ENCODE measurements at regions not wholly inside any gene's neighbourhood (a gene's known extent, or its start where the extent isn't known, plus 50 kb on each side); places are given as distances from the start of the nearest gene placed in this dataset.

DNA sequence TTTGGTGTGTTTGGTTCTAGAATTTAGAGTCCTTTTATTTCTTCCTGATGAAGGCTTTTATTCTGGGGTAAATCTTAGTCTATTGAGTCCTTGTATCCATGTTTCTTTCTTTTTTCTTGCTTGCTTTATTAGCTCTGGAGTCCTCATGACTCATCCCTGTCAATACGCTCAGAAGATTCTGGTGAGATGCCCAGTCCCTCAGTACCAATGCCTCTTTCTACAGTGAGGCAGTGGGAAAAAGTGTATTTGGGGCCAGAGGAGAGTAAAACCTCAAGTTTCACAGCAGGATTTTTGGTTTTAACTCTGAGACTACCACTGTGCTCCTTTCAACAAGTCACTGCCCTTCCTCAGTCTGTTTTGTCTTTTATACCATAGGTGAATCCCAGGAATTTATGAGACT is 368.0 kb downstream of the GBA3 start:
- TF ChIP-seq, protein P1, sequence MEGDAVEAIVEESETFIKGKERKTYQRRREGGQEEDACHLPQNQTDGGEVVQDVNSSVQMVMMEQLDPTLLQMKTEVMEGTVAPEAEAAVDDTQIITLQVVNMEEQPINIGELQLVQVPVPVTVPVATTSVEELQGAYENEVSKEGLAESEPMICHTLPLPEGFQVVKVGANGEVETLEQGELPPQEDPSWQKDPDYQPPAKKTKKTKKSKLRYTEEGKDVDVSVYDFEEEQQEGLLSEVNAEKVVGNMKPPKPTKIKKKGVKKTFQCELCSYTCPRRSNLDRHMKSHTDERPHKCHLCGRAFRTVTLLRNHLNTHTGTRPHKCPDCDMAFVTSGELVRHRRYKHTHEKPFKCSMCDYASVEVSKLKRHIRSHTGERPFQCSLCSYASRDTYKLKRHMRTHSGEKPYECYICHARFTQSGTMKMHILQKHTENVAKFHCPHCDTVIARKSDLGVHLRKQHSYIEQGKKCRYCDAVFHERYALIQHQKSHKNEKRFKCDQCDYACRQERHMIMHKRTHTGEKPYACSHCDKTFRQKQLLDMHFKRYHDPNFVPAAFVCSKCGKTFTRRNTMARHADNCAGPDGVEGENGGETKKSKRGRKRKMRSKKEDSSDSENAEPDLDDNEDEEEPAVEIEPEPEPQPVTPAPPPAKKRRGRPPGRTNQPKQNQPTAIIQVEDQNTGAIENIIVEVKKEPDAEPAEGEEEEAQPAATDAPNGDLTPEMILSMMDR (IDR thresholded peaks at IDR 0.05; ENCODE audit: low read depth, low read length, missing input control), result no peak
- no peak for TF ChIP-seq YY1 (IDR thresholded peaks at IDR 0.05)
- no peak for TF ChIP-seq RAD21 (IDR thresholded peaks at IDR 0.05)
- TF ChIP-seq, protein P2, sequence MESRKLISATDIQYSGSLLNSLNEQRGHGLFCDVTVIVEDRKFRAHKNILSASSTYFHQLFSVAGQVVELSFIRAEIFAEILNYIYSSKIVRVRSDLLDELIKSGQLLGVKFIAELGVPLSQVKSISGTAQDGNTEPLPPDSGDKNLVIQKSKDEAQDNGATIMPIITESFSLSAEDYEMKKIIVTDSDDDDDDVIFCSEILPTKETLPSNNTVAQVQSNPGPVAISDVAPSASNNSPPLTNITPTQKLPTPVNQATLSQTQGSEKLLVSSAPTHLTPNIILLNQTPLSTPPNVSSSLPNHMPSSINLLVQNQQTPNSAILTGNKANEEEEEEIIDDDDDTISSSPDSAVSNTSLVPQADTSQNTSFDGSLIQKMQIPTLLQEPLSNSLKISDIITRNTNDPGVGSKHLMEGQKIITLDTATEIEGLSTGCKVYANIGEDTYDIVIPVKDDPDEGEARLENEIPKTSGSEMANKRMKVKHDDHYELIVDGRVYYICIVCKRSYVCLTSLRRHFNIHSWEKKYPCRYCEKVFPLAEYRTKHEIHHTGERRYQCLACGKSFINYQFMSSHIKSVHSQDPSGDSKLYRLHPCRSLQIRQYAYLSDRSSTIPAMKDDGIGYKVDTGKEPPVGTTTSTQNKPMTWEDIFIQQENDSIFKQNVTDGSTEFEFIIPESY (IDR thresholded peaks at IDR 0.05), result no peak
